Endometrium (tissue), 2 donors: ENCODE measurements at regions not wholly inside any gene's neighbourhood (a gene's known extent, or its start where the extent isn't known, plus 50 kb on each side); places are given as distances from the start of the nearest gene placed in this dataset.
A peak's percentile ranks its signal among the peaks of the same experiment; 100 is the strongest.

Experiments
- FAIRE-seq: peaks from 2 replicates; lab custom pipeline; 2012; peaks lifted over from hg19 to GRCh38; lab: Jason Lieb, UNC
- donor health status: control.
- donor health status: control.

DNA sequence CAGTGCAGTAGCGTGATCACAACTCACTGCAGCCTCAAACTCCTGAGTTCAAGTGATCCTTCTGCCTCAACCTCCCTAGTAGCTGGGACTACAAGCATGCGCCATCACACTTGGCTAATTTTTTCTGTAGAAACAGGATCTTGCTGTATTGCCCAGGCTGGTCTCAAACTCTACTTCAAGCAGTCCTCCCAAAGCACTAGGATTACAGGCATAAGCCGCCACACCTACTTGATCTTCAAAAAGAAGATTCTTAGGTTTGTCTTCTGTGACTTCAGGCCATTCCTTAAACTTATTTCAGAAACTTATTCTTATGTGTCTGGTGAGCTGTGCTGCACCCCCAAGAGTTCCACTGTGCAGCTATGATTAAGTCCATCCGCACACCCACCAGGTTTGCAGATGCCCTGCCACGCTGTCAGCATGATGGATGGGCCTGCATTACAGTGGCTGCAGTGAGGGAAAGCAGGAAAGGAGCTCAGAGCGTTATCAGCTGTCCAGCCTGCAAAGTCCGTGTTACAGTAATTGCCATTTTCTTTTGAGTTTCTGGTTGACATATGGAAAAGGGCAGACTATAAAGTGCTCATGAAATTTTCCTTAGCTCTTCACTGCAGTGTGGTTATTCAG, 146.6 kb downstream of the AASDH start:
- FAIRE-seq, result no peak

DNA sequence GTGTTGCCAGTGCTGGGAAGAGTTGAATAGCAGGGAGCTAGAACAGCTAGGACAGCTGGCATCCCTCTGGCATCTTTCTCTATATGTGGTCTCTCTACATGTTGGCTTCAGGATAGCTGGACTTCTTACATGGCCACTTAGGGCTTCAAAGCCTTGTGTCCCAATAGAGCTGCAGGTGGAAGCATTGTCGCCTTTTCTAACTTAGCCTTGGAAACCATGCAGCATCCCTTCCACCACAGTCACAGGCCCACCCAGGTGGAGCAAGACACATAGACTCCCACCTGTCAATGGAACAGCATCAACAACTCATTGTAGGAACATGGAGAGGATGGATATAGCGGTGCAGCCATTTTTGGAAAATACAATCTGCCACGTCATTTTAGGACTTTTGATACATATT, 149.0 kb downstream of the AASDH start:
- no peak for FAIRE-seq

DNA sequence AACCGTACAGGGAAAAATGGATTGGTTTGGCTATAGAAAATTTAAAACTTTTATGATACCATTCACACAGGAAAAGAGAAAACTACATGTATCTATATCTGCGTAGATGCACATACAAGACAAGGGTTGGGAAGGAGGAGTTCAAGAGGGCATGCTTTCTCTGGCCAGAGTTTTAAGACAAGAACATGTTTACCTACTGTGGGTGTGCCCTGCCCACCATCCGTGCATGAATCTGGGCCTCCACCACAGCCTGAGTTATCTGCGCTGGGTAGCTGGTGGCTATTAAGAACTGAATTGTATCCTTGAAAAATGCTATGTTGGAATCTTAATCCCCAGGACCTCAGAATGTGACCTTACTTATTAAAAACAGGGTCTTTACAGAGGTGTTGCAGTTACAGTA, 151.6 kb downstream of the AASDH start:
- FAIRE-seq, result no peak

GRCh38 chr4:56235011-56235410, 152.3 kb downstream of the AASDH start:
- FAIRE-seq, result no peak

GRCh38 chr4:56234098-56234497, 153.2 kb downstream of the AASDH start:
- no peak for FAIRE-seq

DNA sequence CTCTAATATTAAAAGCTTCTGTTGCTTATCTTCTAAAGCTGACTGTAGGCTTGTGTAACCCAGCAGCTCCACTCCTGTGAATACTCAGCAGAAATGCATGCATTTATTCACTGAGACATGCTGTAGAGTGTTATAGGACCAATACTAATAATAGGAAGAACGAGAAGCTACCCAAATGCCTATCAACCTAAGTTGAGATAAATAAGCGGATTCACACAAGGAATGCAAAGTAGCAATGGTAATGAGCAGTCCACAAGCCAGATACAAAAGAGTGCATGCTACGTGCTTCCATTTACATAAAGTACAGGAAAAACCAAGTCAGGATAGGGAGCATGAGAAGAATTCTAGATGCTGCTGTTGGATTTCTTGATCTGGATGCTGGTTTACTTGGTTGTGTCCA, 155.9 kb downstream of the AASDH start:
- FAIRE-seq, result no peak

DNA sequence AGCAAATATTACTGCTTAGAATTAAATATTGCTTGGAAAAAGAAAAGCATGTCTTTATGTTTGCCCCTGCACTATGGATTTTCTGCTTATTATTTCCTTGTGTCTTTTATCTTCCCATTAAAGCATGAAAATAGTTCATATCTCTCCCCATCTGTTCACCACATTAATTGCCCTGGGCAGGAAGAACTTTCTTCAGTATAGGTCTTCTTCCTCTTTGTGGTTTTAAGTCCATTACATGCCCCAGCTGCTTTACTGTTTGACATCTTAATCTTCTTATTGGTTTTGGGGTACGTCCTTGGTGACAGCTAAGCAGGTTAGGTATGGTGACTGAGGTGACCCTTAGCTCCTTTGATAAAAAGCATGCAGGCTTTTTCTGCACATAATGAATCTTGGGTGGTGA, 157.3 kb downstream of the AASDH start:
- no peak for FAIRE-seq

DNA sequence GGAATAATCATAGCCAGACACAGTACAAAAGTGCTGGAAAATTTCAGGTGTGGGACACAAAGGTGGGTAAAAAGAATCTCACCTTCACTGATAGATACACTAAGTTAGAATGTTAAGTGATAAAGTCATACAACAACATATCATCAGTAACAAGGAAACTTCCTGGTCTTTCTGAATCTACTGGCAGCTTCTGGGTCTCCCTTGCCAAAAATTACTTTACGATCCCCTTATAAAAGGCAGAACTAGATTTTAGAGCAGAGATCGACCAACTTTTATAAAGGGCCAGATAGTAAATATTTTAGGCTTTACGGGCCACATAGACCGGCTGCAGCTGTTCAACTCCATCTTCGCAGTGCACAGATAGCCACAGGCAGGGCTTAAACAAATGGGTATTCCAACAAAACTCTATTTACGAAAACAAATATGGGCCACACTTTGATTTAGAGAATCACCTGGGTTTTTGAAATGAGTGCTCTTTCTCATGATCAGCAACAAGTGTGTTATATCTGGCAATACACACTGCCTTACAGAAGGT, 159.9 kb downstream of the AASDH start:
- FAIRE-seq, result no peak

DNA sequence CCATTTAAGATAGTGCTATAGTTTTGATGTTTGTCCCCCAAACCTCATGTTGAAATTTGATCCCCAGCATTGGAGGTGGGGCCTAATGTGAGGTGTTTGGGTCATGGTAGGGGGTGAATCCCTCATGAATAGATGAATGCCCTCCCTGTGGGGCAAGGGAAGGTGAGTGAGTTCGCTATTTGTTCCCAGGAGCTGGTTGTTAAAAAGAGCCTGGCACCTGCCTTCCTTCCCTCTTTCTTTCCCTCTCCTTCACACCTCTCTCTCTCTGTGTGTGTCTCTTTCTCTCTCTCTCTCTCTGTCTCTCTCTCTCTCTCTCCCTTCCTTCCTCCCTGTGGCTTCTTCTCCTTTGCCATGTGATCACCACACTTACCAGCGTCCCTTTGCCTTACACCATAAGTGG, 160.7 kb downstream of the AASDH start:
- FAIRE-seq, result no peak

- FAIRE-seq, result no peak
Observed at GRCh38 chr4:56224641-56225040, 162.7 kb downstream of the AASDH start.

- no peak for FAIRE-seq
Observed at GRCh38 chr4:56222514-56222913, 164.8 kb downstream of the AASDH start.

GRCh38 chr4:56220261-56220660, 167.0 kb downstream of the AASDH start:
- peak; percentile 73 for FAIRE-seq

GRCh38 chr4:56219447-56219846, 167.8 kb downstream of the AASDH start:
- no peak for FAIRE-seq

- no peak for FAIRE-seq
Observed at GRCh38 chr4:56218230-56218895, 168.9 kb downstream of the AASDH start.

DNA sequence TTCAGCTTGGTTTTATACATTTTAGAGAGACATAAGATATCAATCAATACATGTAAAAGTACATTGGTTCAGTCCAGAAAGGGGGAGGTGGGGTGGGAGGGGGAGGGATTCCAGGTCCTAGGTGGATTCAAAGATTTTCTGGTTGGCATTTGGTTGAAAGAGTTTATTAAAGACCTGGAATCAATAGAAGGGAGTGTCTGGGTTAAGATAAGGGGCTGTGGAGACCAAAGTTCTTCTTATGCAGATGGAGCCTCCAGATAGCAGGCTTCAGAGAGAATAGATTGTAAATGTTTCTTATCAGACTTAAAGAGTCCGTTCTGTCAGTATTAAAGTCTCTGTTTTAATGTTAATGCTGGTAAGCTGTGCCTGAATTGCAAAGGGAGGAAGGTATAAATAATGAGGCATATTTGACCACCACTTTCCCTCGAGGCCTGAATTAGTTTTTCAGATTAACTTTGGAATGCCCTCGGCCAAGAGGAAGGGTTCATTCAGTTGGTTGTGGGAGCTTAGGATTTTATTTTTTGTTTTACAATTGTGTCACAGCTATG, 169.9 kb downstream of the AASDH start:
- no peak for FAIRE-seq

DNA sequence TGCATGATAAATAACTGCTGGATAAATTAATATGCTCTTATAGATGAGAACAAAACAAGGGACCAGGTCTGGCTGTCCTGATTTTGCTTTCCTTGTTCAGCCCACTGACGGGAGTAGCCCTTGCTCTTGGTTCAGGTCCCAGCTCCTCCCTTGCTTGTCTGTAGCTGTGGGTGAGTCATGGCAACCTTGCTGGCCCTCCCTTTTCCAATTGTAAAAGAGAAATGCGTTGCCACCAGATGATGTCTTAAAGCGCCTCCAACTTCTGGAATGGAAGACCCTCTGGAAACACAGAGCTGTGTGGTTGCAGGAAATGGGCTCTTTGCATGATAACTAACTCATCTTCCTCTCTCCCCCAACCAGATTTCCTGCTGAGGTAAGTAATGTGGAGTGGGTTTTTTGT, 171.4 kb downstream of the AASDH start:
- FAIRE-seq, result peak; percentile 92

DNA sequence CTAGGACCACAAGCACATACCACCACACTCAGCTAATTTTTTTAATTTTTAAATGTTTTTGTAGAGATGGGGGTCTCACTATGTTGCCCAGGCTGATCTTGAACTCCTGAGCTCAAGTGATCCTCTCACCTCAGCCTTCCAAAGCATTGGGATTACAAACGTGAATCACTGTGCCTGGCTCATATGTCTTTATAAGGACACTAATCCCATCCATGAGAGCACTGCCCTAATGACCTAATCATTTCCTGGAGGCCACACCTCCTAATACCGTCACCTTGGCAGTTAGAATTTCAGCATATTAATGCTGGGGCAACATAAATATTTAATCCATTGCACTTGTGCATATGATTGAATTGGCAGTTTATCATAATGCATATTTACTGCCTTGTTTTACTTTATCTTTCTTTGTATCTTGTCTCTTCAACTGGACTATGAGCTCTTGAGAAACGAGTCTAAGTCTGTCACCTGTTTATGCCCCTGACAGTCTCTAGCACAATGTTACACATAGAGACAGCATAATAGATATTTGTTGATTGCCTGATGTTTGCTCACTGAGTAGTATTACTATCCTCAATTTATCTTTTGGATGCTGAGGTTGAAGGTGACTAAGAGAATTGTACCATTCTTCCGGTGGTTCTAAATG, 172.0 kb downstream of the AASDH start:
- FAIRE-seq, result no peak

DNA sequence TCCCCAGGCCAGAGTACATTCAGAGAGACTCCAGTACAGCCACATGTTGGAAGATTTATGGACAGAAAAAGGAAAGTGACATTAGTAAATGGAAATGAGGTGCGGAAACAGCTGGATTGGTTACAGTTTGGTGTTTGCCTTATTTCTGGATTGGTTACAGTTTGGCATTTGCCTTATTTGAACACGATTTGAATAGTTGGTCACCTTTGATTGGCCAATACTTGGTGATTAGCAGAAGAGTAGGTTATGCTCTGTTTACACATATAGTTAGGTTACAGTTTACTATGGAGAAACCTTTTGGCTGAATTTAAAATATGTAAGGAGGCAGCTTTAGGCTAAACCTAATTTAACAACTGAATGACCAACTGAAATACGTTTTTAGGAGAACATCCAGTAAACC, 173.7 kb downstream of the AASDH start:
- FAIRE-seq, result no peak

- no peak for FAIRE-seq
Observed at GRCh38 chr4:56212774-56213173, 174.5 kb downstream of the AASDH start.

GRCh38 chr4:56211202-56211601, 176.1 kb downstream of the AASDH start:
- FAIRE-seq, result no peak

- no peak for FAIRE-seq
Observed at GRCh38 chr4:56210397-56210796, 176.9 kb downstream of the AASDH start.

DNA sequence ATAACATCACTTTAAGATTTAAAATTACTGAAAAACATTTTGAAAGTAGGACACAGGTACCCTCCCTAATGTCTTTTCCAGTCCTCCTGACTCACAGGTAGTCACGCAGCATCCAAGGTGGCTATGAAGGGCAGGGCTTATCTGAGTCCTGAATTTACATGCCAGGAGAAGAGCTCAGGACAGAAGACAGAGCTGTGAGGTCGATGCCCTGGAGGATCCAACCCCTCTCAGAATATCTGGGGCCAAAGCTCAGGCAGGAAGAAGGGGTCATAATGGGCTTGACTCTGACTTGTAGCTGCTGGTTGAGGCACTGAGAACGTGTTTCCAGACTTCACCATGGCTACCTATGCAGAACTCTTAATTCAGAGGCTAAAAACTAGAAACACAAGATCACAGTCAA, 177.5 kb downstream of the AASDH start:
- FAIRE-seq, result no peak

GRCh38 chr4:56208103-56208502, 179.2 kb downstream of the AASDH start:
- no peak for FAIRE-seq
